Astrocyte (in vitro differentiated cells and primary cell): ENCODE measurements at regions not wholly inside any gene's neighbourhood (a gene's known extent, or its start where the extent isn't known, plus 50 kb on each side); places are given as distances from the start of the nearest gene placed in this dataset.

Experiments
- DNase-seq: peaks from one replicate; pipeline ENCODE4 v3.0.0-alpha.2; 2010; ENCODE audit warnings: low read depth
- FAIRE-seq: peaks from 2 replicates; lab custom pipeline; 2011; peaks lifted over from hg19 to GRCh38; lab: Jason Lieb, UNC
- H2AFZ ChIP-seq: 2 replicates; pipeline ENCODE4 v1.6.0; 2012; ENCODE audit warnings: low read depth, low read length, inconsistent platforms
- H3K27ac ChIP-seq: 2 replicates; pipeline ENCODE4 v1.5.1; 2011; ENCODE audit warnings: low read depth, low read length, inconsistent platforms
- H3K27me3 ChIP-seq: 2 replicates; pipeline ENCODE4 v1.6.0; 2011; ENCODE audit warnings: low read length, inconsistent platforms; ENCODE audit not compliant: insufficient read depth
- H3K36me3 ChIP-seq: 2 replicates; pipeline ENCODE4 v1.5.1; 2011; ENCODE audit warnings: low read length, inconsistent platforms; ENCODE audit not compliant: insufficient read depth
- H3K4me1 ChIP-seq: 2 replicates; pipeline ENCODE4 v1.5.1; 2011; ENCODE audit warnings: low read length, inconsistent platforms; ENCODE audit not compliant: insufficient read depth
- H3K4me2 ChIP-seq: 2 replicates; pipeline ENCODE4 v1.6.0; 2012; ENCODE audit warnings: low read length, inconsistent platforms
- H3K4me3 ChIP-seq: 2 replicates; pipeline ENCODE4 v1.5.1; 2011; ENCODE audit warnings: low read depth, mild to moderate bottlenecking, low read length, inconsistent platforms; ENCODE audit not compliant: insufficient read depth
- H3K79me2 ChIP-seq: 2 replicates; pipeline ENCODE4 v1.6.0; 2012; ENCODE audit warnings: mild to moderate bottlenecking, low read length, inconsistent platforms; ENCODE audit not compliant: insufficient read depth
- H3K9ac ChIP-seq: 2 replicates; pipeline ENCODE4 v1.6.0; 2012; ENCODE audit warnings: mild to moderate bottlenecking, low read length, inconsistent platforms
- H3K9me3 ChIP-seq: 2 replicates; pipeline ENCODE4 v1.5.1; 2012; ENCODE audit warnings: low read depth, mild to moderate bottlenecking, low read length, inconsistent platforms; ENCODE audit not compliant: insufficient read depth
- H4K20me1 ChIP-seq: 2 replicates; pipeline ENCODE4 v1.6.0; 2012; ENCODE audit warnings: low read length, inconsistent platforms; ENCODE audit not compliant: insufficient read depth
- H3K27ac Mint-ChIP-seq: one replicate; pipeline ENCODE4 v1.8.0; 2021; ENCODE audit warnings: mild to moderate bottlenecking, mixed read lengths; ENCODE audit not compliant: unreplicated experiment
- H3K27me3 Mint-ChIP-seq: one replicate; pipeline ENCODE4 v1.8.0; 2021; ENCODE audit warnings: low read depth, mixed read lengths; ENCODE audit not compliant: unreplicated experiment
- H3K36me3 Mint-ChIP-seq: one replicate; pipeline ENCODE4 v1.8.0; 2021; ENCODE audit warnings: low read depth, mixed read lengths; ENCODE audit not compliant: unreplicated experiment
- H3K4me1 Mint-ChIP-seq: one replicate; pipeline ENCODE4 v1.8.0; 2021; ENCODE audit warnings: low read depth, mixed read lengths; ENCODE audit not compliant: unreplicated experiment
- H3K4me3 Mint-ChIP-seq: one replicate; pipeline ENCODE4 v1.8.0; 2021; ENCODE audit warnings: mild to moderate bottlenecking, moderate library complexity, mixed read lengths; ENCODE audit not compliant: unreplicated experiment
- H3K9me3 Mint-ChIP-seq: one replicate; pipeline ENCODE4 v1.8.0; 2021; ENCODE audit warnings: mild to moderate bottlenecking, mixed read lengths; ENCODE audit not compliant: unreplicated experiment
- EZH2 ChIP-seq: IDR thresholded peaks from 2 replicates; pipeline ENCODE4 v1.6.1; 2012; ENCODE audit warnings: mild to moderate bottlenecking, low read length, inconsistent platforms; ENCODE audit not compliant: insufficient read depth
- TF ChIP-seq, protein P1 (sequence below): IDR thresholded peaks from 2 replicates; pipeline ENCODE4 v1.5.1; 2011; ENCODE audit warnings: low read depth, mild to moderate bottlenecking, inconsistent platforms, low read length, moderate library complexity; ENCODE audit not compliant: insufficient read depth

GRCh38 chr13:57470491-57470890 lies 161.1 kb upstream of the PCDH17 start:
- Histone ChIP-seq H3K4me1 (no peaks in the 10 kb centered on the region), H3K9ac (no peak overlapping the region), H3K27ac (no peak overlapping the region), H2AFZ (no peak overlapping the region), H3K9me3 (no peaks in the 10 kb centered on the region), H3K79me2 (no peaks in the 10 kb centered on the region), H3K27me3 (no peaks in the 10 kb centered on the region), H3K4me3 (no peak overlapping the region), H4K20me1 (no peaks in the 10 kb centered on the region), H3K4me2 (no peak overlapping the region), H3K36me3 (no peaks in the 10 kb centered on the region)
- Mint-ChIP-seq H3K4me1 (no peaks in the 10 kb centered on the region), H3K27me3 (no peaks in the 10 kb centered on the region), H3K9me3 (no peaks in the 10 kb centered on the region), H3K36me3 (no peaks in the 10 kb centered on the region), H3K4me3 (no peak overlapping the region), H3K27ac (peak overlapping the region; percentile 3)
- FAIRE-seq = no peak
- TF ChIP-seq, protein P1, sequence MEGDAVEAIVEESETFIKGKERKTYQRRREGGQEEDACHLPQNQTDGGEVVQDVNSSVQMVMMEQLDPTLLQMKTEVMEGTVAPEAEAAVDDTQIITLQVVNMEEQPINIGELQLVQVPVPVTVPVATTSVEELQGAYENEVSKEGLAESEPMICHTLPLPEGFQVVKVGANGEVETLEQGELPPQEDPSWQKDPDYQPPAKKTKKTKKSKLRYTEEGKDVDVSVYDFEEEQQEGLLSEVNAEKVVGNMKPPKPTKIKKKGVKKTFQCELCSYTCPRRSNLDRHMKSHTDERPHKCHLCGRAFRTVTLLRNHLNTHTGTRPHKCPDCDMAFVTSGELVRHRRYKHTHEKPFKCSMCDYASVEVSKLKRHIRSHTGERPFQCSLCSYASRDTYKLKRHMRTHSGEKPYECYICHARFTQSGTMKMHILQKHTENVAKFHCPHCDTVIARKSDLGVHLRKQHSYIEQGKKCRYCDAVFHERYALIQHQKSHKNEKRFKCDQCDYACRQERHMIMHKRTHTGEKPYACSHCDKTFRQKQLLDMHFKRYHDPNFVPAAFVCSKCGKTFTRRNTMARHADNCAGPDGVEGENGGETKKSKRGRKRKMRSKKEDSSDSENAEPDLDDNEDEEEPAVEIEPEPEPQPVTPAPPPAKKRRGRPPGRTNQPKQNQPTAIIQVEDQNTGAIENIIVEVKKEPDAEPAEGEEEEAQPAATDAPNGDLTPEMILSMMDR = no peak
- no peak for TF ChIP-seq EZH2
- DNase-seq = no peak

GRCh38 chr13:57491318-57491717 lies 140.2 kb upstream of the PCDH17 start:
- no peak overlapping the region for H3K27ac Mint-ChIP-seq
- FAIRE-seq = no peak
- no peaks in the 10 kb centered on the region for H3K36me3 ChIP-seq
- no peaks in the 10 kb centered on the region for H3K27me3 ChIP-seq
- no peaks in the 10 kb centered on the region for H3K4me1 ChIP-seq
- H3K27me3 Mint-ChIP-seq = no peaks in the 10 kb centered on the region
- TF ChIP-seq, protein P1 = no peak
- no peak for TF ChIP-seq EZH2
- H3K4me3 Mint-ChIP-seq = no peak overlapping the region
- no peak overlapping the region for H3K4me2 ChIP-seq
- H3K36me3 Mint-ChIP-seq = no peaks in the 10 kb centered on the region
- no peaks in the 10 kb centered on the region for H3K9me3 ChIP-seq
- no peak overlapping the region for H2AFZ ChIP-seq
- no peaks in the 10 kb centered on the region for H3K4me1 Mint-ChIP-seq
- H3K4me3 ChIP-seq = no peak overlapping the region
- no peaks in the 10 kb centered on the region for H3K79me2 ChIP-seq
- no peak overlapping the region for H3K9ac ChIP-seq
- H4K20me1 ChIP-seq = no peaks in the 10 kb centered on the region
- no peak for DNase-seq
- H3K27ac ChIP-seq = no peak overlapping the region
- no peaks in the 10 kb centered on the region for H3K9me3 Mint-ChIP-seq

GRCh38 chr13:57507752-57508463 lies 123.6 kb upstream of the PCDH17 start:
- H3K4me2 ChIP-seq = no peak overlapping the region
- H3K79me2 ChIP-seq = no peaks in the 10 kb centered on the region
- DNase-seq (no peak), FAIRE-seq (no peak)
- no peaks in the 10 kb centered on the region for H3K9me3 ChIP-seq
- no peak overlapping the region for H3K9ac ChIP-seq
- H3K36me3 ChIP-seq = no peaks in the 10 kb centered on the region
- no peaks in the 10 kb centered on the region for H3K4me1 ChIP-seq
- no peaks in the 10 kb centered on the region for H3K27me3 ChIP-seq
- no peak overlapping the region for H3K4me3 ChIP-seq
- no peaks in the 10 kb centered on the region for H3K36me3 Mint-ChIP-seq
- no peaks in the 10 kb centered on the region for H3K4me1 Mint-ChIP-seq
- H3K9me3 Mint-ChIP-seq = peaks cover 2% of the 10 kb centered on the region
- no peaks in the 10 kb centered on the region for H3K27me3 Mint-ChIP-seq
- H3K27ac Mint-ChIP-seq = no peak overlapping the region
- no peak overlapping the region for H2AFZ ChIP-seq
- H3K4me3 Mint-ChIP-seq = no peak overlapping the region
- TF ChIP-seq EZH2 = no peak
- TF ChIP-seq, protein P1 = no peak
- no peak overlapping the region for H3K27ac ChIP-seq
- no peaks in the 10 kb centered on the region for H4K20me1 ChIP-seq
